Fibroblast of pulmonary artery (primary cell): ENCODE measurements at regions not wholly inside any gene's neighbourhood (a gene's known extent, or its start where the extent isn't known, plus 50 kb on each side); places are given as distances from the start of the nearest gene placed in this dataset.

Source experiments
- DNase-seq: peaks from one replicate; pipeline ENCODE4 v3.0.0-alpha.2; 2010; ENCODE audit warnings: low read depth
- H3K4me3 ChIP-seq: replicated peaks from 2 replicates; pipeline ENCODE4 v1.5.1; 2011; ENCODE audit warnings: low read depth, mild to moderate bottlenecking, control low read depth, low read length, moderate library complexity
- TF ChIP-seq, protein P1 (sequence below): IDR thresholded peaks from 2 replicates; pipeline ENCODE4 v1.5.1; 2011; ENCODE audit warnings: mild to moderate bottlenecking, control low read depth, low read length, inconsistent platforms; ENCODE audit errors: missing control alignments

DNA sequence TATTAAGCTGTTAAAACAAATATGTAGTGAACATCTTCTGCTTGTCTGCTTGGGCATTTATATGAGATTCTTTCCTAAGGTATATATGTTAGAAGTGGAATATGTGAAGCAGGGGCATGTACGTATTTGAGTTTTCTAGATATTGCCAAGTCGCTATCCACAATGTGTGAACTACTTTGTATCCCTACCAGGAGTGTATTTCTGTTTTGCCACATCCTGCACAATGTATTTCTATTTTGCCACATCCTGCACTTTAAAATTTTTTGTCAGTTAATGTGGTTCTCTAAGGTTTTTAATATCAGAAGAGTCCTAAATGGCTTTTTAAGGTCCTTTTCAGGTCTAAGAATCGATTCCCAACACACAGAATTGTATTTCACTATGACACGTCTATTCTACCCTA lies 141.7 kb upstream of the ATP5MC3 start:
- no peak for DNase-seq
- TF ChIP-seq, protein P1, sequence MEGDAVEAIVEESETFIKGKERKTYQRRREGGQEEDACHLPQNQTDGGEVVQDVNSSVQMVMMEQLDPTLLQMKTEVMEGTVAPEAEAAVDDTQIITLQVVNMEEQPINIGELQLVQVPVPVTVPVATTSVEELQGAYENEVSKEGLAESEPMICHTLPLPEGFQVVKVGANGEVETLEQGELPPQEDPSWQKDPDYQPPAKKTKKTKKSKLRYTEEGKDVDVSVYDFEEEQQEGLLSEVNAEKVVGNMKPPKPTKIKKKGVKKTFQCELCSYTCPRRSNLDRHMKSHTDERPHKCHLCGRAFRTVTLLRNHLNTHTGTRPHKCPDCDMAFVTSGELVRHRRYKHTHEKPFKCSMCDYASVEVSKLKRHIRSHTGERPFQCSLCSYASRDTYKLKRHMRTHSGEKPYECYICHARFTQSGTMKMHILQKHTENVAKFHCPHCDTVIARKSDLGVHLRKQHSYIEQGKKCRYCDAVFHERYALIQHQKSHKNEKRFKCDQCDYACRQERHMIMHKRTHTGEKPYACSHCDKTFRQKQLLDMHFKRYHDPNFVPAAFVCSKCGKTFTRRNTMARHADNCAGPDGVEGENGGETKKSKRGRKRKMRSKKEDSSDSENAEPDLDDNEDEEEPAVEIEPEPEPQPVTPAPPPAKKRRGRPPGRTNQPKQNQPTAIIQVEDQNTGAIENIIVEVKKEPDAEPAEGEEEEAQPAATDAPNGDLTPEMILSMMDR, result no peak
- H3K4me3 ChIP-seq, result no peak overlapping the region

DNA sequence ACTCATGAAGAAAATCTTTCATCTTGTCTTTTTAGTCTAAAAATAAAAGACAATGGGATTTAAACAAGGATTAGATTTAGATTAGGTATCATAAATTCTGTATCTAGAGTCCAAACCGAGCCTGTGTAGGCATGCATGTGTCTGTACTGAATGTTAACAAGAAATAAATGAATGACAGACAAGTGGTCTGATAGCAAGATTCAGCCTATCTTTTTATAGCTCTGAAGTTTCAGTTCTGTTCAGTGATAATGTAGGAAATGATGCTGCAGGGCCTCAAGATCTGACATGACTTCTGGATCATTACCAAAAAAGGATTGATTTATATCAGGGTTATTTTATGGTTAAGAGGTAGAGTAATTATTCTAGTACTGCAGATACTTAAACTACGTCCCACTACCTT lies 137.0 kb upstream of the ATP5MC3 start:
- TF ChIP-seq, protein P1, result no peak

DNA sequence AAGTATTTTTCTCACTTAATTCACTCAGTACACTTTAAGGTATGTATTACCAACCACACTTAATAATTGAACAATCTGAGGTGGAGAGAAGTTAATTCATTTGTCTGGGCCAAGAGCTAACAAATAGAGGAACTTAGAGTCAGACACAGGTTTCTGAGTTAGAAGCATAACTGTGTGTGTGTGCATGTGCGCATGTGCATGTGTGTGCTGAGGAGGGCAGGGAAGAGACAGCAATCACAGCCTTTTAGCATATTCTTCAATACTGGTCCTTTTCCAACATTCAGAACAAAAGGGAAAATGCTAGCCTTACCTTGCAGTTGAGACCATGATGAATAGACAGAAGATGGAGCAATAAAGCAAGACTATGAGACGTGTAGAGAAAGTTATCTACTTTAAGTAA lies 136.2 kb upstream of the ATP5MC3 start:
- TF ChIP-seq, protein P1, result no peak
- H3K4me3 ChIP-seq, result no peak overlapping the region
- DNase-seq, result no peak

More for the DNA sequence above, 137.0 kb upstream of the ATP5MC3 start:
- no peak for DNase-seq
- no peak overlapping the region for H3K4me3 ChIP-seq

DNA sequence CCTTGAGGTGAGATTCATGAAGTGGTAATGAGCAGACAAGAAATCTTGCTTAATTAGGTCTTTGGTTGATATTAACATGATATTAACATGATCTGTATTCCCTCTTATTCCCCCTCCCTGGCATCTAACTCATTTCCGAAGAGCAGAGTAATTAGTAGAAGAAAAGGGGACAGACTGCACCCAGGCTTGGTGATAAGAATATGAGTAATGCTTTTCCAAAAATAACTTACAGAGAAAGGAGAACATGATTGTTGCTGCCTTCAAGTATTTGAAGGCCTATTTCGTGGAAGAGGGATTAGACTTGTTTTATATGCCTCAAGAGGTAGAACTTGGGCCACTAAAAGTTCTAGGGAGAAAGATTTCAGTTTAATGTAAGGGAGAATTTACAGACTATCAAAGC lies 130.6 kb upstream of the ATP5MC3 start:
- no peak for DNase-seq
- no peak overlapping the region for H3K4me3 ChIP-seq
- TF ChIP-seq, protein P1, result no peak

DNA sequence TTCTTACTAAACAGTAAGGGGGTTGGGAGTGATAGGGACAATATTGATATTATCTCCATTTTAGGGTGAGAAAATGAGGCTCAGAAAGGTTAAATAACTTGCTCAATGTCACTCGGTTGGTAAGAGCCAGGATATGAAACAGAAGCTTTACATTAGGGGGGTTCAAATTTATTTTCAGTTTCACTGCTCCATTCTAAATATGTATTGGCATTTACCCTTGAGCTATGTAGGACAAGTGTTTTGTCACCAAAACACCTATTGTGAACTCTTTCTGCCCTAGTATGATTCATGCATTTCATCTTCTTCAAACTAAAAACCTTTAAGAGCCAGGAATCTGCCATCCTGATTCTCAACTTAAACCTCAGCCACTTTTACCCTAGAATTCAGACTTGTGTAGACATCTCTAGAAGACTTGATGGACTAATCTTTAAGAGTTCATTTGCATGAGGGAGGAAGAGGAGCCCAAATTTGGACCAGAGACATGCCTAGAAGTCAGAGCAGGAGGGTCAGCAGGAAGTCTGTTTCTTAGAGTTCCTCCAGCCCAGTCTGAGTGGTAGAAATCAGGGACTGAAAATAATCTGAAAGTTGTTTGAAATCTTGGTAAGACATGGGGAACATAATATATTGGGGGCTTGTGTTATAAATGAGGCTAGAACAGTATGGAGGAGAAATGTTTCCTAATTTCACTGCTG lies 129.4 kb upstream of the ATP5MC3 start:
- no peak overlapping the region for H3K4me3 ChIP-seq
- no peak for DNase-seq
- TF ChIP-seq, protein P1, result no peak

DNA sequence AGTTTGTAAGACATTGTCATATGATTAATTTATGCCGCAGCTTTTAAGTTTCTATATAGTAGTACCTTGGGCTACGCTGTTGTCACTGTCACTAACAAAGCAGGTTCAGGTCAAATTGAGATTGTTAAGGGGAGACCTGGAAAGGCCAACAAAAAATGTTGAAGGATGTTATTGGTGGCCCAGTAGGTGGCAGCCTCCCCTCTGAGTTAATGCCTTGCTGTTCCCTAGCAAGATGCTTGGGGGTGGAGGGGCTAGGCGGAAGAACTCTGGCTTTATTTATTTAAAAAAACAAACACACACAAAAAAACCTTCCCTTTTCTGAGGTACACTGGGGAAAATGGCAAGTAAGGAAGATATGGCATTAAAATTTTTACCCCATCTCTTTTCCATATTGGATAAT lies 128.3 kb upstream of the ATP5MC3 start:
- peak; percentile 15 for DNase-seq
- H3K4me3 ChIP-seq, result no peak overlapping the region
- TF ChIP-seq, protein P1, result peak; percentile 37

DNA sequence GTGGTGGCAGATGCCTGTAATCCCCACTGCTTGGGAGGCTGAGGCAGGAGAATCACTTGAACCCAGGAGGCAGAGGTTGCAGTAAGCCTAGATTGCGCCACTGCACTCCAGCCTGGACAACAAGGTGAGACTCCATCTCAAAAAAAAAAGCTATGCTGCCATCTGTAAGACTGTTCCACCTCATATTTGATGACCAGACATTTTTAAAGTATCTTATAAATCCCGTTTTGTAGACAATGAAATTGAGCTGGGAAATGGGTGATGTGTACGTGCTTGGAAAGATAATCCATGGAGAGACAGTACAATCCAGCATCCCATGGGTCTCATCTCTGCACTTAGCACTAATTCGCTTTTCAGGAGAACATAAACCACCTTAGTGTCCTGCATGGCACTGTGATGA lies 126.5 kb upstream of the ATP5MC3 start:
- no peak for DNase-seq
- no peak overlapping the region for H3K4me3 ChIP-seq
- TF ChIP-seq, protein P1, result no peak
